Stimulated activated CD8-positive, alpha-beta memory T cell treated with anti-CD3 and anti-CD28 coated beads, Interleukin-12 subunit alpha, Interleukin-12 subunit beta, amount 100 ng/mL, for 24 hours (primary cell): ENCODE measurements at regions not wholly inside any gene's neighbourhood (a gene's known extent, or its start where the extent isn't known, plus 50 kb on each side); places are given as distances from the start of the nearest gene placed in this dataset.
A peak's percentile ranks its signal among the peaks of the same experiment; 100 is the strongest.

Source experiments
- DNase-seq: peaks from one replicate; pipeline ENCODE4 v3.0.0-alpha.2; 2020; ENCODE audit errors: extremely low read depth

DNA sequence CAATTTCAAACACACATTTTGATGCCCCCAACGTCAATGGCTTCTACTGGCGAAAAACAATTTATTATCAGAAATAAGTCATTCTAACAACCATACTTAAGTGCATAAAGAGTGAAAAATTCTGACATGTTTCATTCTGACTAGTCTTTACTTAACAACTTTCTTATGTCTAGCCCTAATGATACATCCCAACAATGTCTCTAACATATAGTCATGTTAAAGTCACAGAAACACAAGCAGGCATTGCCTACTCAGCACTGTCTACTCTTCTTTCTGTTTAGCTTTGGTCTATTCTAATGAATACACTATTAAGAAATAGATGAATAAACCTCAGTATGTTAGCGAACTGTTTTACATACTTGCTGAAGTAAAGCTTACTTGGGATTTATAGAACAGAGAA is 105.8 kb upstream of the DUSP10 start:
- DNase-seq = no peak

DNA sequence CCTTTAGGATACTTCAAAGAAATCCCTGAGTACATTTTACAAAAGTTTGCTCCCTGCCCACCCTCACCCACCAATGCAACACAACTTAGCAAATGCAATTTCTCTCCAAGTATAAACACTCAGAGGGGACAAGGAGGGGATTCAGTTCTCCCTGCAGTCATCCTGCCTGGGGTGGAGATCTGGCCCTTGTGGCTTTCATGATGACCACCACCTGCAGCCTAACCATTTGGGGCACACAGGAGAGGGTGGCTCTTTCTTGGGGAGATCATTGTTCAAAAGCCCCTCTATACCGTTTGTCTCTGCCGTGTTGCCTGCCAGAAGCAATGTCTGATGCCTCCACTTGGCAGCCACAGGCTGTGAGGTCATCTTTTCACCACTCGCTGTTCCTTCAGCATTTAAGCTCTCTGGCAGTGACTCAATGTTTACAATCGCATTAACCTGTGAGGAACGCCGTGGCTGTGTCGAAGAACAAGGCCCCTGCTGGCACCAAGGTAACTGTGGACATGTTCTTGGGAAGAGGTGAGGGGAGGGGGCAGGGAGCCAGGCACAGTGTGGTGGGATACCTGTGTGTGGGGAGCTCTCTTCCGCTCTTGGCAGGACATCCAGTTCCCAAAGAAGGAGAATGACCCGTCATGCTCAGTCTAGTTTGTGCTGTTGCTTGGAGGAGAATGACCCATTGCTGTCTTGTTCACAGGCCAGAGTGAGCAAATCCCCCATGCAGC is 103.9 kb upstream of the DUSP10 start:
- DNase-seq = no peak

DNA sequence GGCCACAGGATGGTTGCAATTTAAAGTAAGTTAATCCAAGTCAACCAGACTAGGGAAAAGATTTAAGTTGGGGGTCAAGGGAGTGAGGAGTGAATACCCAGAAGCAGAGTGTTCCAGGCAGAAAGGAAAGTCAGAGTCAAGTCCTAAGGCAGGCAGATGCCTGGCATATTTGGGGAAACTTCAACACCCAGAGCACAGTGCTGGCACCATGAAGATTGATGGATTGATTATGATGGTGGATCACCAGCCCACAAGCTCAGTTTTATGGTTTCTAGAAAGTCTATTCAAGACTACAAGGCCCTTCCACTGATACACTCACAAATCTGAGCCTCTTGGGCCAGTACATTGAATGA is 100.1 kb upstream of the DUSP10 start:
- no peak for DNase-seq

DNA sequence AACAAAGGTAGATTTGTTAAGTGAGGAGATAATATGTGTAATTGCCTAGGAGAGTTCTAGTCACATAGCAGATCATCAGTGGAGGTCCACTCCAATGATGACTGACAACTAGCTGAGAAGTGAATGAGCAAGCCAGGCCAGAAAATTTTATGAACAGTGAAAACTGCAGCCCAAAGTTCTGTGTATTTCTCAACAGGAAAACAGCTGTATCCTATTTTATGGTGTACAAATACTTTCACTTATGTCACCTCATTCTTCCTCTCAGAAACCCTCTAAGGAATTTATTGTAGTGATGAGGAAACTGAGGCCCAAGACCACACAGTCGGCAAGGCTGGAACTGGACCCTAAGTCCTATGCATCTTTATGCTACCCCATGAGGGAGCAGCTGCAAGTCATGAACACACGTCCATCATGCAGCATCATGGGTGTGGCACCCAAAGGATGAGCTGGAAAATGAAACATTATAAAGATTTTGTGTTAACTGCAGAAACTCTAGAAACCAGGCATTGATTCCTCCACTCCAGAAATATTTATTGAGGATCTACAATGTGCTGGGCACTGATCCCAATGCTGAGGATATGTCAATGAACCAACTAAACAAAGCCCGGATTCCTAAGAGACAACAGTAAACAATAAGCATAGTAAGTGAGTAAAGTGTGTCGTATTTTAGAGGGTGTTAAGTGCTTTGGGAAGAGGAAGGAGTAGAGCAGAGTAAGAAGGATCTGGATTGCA is 99.5 kb upstream of the DUSP10 start:
- DNase-seq = no peak

DNA sequence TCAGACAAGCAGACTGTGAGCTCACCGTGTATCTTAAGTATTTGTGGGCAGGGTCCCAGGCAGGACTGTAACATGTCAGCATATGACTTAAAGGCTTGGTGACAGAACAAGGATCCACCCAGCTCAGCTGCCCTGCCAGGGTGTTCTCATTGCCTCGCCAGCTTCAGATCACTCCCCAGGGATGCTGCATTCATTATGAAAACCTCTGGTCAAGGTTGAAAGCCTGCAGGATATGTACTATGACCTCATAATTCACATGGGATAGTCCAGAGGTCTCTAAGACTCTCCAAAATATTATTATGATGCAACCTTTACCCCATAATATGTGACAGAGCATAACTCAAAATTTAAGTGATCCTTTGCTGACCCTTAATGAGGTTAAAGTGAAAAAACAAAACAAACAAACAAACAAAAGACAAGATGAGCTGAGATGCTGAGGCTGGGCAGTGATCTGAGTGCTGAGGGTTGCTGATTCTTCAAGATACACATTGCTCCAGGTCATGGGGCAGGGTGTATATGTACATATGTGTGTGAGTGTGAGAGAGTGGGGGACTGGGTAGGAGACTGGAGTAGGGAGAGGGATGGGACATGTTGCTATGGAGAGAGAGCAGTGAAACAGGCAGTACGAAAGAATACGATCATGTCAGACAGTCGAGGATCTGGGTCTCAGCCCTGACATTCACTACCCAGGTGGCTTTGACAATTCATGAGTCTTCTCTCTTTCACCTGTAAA is 98.8 kb upstream of the DUSP10 start:
- DNase-seq = no peak

DNA sequence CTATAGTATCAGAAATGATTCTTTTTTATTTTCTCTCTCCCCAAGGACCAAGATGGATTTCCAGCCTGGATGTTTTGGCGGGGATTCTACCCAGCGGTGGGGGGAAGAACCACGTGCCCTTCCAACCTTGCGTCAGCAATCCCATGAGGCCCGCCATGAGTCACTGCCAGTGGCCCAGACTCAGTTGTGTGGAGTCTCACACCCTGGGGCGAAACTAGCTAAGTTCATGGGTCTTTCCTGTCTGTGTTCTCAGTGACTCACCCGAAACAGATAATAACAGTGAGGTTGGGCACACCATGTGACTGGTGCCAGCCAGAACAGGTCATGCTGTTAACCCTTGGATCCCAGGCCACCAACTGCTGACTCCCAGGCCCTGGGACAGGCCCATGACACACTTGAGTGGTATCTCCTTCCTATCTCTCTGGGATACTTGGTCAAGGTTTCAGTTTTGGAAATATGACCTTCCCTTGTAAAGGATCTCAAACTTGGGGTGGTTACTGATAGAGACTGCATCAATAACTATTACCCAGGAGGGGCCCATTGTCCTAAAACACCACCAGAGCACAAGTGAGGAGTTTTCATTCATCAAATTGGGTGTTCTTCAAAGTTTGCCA is 98.0 kb upstream of the DUSP10 start:
- peak; percentile 67 for DNase-seq

DNA sequence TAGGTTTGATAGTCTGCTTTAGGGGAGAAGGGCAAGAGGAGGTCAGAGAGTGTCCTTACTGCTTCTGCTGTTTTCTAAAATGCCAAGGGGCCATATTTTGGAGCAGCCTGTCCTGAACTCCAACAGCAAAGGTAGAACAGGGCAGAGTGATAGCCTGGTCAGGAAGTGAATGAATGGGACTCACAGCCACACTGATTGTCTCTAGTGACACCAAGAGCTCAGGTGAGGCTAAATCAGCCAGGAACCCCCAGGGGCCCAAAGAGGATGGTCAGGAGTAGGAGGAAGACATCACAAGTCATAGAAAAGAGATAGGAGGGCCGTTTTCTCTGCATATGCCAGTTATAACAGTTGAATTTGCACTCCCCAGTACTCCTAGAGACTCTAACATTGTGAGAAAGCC is 97.4 kb upstream of the DUSP10 start:
- no peak for DNase-seq

DNA sequence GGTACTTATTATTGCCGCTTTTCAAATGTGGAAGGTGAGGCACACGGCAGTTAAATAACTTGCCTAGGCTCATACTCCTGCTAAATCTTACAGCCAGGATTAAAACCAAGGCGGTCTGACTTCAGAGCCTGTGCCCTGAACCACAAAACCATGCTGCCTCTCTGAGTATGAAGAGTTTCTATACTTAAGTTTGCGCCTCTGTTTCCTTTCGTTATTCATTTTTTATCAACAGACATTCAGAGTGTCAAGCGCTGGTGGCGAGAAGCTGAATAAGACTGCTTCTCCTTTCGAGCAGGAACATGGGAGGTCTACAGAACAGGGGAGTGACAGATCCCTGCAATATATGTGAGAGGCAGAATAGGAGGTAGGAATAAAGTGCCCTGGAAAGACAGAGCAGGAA is 96.0 kb upstream of the DUSP10 start:
- no peak for DNase-seq

DNA sequence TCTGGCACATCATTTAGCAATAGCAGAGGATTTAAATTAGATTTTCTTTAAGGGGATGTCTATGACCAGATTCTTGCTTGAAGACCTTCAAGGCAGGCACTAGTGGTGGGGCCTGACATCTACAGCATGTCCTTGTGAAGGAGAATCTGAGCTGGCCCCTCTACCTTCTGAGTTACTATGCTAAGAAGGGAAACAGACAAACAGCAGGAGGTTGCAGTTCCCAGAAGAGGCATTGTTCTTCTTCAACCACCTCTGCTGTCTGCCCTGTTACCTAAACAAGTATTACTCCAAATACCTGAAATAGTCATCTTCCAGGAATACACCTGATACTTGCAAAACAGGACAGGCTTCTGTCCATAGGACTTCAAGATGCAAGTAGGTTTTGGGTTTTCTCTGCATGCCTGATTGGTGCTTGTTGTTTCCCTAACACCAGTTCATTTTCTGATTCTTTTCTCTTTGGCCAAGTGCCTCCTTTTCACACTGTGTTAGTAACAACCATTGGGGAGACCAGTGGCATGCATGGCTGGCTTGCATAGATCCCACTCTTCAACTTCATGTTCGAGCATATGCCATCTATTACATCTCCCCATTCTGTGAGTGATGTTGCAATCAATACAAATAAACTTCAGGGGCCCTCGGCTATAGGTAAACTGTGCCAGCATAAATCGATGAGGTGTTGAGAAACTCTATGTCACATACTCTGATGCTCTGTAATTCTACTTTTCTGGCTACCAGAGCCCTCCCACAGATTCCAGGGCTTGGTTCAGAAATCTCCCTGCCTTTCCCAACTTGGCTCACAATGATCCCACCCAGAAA is 93.0 kb upstream of the DUSP10 start:
- DNase-seq = no peak

DNA sequence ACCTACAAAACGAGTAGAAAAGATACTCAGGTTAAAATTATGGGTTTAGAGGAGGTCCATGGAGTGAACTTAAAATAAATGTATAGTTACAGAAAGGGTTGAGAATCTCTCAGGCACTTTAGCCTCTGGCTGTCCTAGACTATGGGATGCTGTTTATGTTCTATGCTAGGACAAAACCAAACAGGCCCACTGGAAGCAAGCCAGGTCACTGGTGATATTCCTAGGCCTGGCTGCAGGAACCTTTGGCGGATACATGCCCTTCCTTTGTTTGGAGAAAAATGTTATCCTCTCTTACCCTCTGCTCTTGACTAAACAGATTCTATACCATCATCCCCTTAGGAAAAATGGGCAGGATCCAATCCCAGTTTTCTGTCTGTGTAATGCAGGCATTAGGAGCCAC is 90.7 kb upstream of the DUSP10 start:
- DNase-seq = no peak

DNA sequence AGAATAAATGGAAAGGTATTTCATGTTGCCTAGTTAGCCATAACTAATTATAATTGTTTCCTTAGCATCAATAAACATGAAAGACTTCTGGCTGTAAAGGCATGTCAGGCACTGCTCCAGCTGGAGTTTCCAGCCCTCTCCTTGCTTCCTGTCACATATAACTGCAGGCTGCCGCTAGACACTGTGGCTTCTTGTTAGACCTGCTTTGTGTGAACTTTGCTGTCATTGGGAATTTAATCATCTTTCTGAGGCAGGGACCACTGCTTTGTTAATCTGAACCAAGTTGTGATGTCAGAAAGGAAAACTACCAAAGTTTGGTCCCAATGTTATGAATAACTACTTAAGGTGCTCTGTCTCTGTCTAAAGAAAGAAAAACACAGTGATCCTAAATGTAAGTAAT is 90.3 kb upstream of the DUSP10 start:
- no peak for DNase-seq

DNA sequence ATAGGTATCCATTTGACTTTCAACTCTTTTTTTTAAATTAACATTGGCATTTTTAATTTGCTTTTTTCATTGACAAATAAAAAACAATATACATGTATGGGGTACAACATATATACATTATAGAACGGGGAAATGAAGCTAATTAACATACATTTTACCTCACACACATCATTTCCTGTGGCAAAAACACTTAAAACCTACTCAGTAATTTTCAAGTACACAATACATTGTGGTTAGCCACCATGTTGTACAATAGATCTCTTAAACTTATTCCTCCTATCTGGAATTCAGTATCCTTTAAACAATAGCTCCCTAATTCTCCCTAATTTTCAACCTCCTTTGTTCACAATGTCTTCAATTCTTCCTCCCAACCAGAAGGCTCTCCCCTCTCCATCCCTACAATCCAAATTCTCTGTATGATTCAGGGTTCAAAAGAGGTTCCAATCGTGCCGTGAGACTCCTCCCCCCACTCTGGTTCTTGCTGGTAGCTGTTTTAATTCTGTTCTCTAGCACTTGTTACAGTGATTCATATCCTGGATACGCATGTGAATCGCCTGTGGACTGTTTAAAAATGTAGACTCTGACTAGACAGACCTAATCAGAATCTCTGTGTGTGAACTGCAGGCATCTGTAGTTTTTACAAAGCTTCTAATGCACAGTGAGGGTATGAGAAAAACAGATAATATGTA is 87.6 kb upstream of the DUSP10 start:
- peak; percentile 31 for DNase-seq

DNA sequence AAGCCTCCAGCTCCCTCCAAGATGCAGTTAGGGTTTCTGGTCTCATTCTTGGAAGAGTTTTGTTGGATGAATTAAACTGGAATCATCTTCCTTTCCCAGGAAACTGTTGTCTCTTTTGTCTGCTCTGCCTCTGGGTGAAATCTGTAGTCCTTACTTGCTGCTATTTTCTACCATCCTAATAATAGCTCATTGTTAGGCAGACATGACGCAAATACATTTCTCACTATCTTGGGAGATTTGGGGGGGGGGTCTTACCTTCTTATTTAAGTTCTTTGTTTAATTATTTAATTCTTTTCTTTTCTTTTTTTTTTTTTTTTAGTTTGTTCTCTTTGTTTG is 85.4 kb upstream of the DUSP10 start:
- no peak for DNase-seq

DNA sequence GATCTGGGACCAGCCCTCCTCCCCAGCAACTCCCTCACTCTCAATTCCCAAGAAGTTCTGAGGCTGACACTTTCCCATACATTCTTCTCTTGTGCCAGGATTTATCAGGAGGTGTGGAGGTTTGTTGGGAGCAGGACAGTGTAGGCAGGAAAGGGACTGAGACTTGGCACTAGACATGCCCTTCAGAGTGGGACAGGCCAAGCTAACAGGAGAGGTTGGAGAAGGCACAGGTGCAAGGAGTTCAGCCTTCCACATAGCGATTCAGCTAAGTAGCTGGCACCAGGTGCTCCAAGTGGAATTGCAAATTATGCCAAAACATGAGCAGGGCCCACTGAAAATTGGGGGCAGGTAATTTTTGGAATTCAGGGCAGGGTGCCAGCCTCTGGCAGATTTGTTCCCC is 83.0 kb upstream of the DUSP10 start:
- no peak for DNase-seq

DNA sequence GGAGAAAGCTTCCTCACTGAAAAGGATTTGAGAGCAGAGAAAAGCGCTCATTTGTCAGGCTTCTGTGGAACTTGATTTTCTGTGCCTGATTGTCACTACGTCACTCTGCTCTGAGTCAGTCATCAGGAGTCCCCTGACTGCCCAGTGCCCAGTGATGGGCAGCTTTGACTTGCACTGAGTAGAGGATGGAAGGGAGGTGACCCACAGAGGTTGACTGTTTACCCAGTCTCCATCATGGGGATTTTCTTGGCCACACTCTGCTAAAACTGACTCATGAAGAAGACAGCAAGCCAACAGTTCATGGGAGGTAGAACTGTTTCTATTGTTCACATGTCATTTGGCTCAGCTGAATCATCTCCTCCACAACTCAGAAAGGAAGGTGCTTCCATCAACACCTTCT is 82.1 kb upstream of the DUSP10 start:
- DNase-seq = no peak

DNA sequence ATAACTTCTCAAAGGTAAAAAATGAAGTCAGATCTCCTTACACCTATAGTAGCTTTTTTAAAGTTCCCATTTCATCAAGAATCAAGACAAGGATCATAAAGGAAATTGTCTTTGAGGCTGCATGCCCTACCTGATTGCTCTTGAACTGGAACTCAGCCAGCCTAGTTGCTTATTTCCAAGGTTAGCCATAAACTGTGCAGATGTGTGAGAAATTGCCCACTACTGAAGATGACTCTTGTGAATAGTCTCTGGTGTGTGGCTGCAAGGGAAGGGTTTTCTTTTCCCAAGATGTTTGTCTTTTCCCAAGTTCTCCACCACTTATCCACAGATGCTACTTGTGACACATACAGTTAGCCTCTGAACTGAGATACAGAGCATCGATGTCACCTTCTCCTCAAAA is 81.7 kb upstream of the DUSP10 start:
- no peak for DNase-seq

DNA sequence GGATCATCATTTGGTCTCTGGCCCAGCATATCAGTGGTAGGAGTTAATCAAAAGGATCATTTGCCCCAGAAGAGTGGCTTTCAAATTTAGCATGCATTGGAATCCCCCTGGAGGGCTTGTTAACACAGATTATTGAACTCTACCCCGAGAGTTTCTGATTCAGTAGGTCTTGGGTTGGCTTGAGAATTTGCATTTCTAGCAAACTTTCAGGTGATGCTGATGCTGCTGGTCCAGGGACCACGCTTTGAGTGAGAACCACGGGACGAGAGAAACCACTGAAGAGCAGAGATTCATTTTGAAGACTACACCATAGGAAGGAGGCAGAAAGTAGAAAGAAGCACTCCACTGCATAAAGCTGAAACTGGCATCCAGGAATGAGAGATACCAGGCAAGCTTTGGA is 81.3 kb upstream of the DUSP10 start:
- DNase-seq = no peak

DNA sequence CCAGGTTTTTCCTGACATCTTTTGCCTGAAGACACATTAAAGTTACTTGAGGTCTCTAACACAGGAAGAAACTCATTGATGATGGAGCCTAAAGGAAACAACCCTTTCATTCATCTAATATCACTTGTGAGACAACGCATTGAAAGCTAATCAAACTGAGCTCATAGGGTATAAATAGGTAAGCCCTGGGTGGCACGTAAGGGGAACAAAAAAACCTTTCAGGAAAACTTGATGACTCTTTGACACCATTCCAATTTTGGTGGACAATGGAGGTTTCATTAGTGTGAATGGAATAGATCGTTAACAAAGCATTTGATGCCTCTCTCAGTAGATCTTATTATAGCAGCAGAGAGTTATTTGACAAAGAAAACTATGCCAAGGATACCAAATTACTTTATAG is 80.7 kb upstream of the DUSP10 start:
- no peak for DNase-seq

DNA sequence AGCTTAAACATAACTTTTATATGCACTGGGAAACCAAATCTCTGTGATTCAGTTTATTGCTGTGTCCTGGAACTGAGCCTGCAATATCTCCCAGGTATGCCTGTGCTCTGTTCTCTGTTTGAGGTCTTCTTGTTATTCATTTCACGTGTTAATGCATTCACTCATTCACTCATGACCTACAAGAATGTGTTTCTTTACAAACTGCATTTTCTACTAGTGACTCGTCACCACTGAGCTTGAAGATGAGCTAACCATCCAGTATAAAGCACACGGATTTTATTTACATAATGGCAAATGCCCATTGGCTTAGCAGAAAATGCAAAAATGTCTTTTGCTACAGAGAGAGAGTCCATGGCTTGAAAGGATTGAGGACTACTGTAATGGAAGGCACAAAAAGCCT is 75.0 kb upstream of the DUSP10 start:
- no peak for DNase-seq

DNA sequence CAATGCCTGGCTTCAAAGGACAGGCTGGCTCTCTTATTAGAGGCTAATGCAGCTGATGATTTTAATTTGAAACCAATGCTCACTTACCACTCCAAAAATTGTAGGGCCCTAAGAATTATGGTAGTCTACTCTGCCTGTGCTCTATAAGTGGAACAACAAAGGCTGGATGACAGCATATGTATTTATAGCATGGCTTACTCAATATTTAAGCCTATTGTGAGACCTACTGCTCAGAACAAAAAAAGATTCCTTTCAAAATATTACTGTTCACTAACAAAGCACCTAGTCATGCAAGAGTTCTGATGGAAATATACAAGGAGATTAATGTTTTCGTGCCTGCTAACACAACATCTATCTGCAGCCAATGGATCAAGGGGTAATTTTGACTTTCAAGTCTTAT is 73.8 kb upstream of the DUSP10 start:
- no peak for DNase-seq

DNA sequence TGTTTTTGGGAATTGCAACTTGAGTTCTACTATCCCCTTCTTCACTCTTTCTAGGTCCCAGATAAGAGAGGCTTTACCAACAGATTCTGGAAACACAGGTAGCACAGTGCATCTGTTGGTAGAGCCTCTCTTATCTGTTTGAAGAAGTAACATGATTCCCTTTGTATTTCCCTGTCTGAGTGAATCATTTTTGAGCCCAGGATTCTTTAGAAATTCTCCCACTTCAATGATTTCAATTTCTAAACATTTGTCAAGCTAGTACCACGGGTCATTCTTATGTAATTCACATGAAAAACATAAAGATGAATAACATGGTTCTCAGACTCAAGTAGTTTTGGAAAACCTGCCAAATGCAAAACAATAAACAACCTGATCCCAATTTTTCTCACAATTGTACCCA is 72.0 kb upstream of the DUSP10 start:
- no peak for DNase-seq
